ENCODE measurements at regions not wholly inside any gene's neighbourhood (a gene's known extent, or its start where the extent isn't known, plus 50 kb on each side); places are given as distances from the start of the nearest gene placed in this dataset.

DNA sequence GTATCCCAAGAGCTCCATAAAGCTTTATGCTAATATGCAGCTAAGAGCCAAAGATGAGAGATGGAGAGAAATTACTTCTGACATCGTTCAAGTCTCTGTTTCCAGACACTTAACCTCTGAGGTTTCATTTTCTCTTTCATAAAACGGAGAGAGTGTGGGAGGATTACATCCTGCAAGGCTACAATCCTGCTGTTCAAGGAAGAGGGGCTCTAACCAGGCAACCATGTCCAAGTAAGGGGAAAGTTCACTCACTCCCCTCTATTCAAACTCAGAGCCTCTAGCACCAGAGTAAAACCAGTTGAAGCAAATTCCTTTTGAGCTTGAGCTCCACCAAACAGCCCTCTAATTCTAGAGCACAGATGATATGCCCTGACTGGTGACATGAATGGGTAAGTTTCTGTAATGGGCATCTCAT, 397.4 kb downstream of the NPIPA8 start:
- TF ChIP-seq POLR2A (IDR thresholded peaks at IDR 0.05) (no peak), CTCF (IDR thresholded peaks at IDR 0.05) (no peak)
